B cell (primary cell): ENCODE measurements at regions not wholly inside any gene's neighbourhood (a gene's known extent, or its start where the extent isn't known, plus 50 kb on each side); places are given as distances from the start of the nearest gene placed in this dataset. TPM values are rescaled to one million over a fixed set of nuclear protein-coding genes. Genes with fewer than 3 reads are reported as not detected.

Source experiments
- ATAC-seq: fragments of 200-7000 bp; cut with Tn5 transposase; one replicate; pipeline ENCODE4 v1.10.0; 2021; ENCODE audit warnings: low read depth, mild to moderate bottlenecking, moderate number of reproducible peaks, moderate library complexity
- CTCF ChIA-PET: fragments of 350-600 bp; sonication (Branson Sonifier 250); formaldehyde crosslinking; loops from one replicate; lab custom pipeline; 2021; ENCODE audit warnings: antibody characterized with exemption, inconsistent platforms; lab: Charles Lee
- POLR2A ChIA-PET: fragments of 350-600 bp; sonication (Branson Sonifier 250); formaldehyde crosslinking; loops from one replicate; lab custom pipeline; 2021; ENCODE audit warnings: antibody characterized with exemption; lab: Charles Lee
- DNase-seq: peaks from one replicate; pipeline ENCODE4 v3.0.0; 2013
- H2AFZ ChIP-seq: 2 replicates; pipeline ENCODE4 v1.6.1; 2012; ENCODE audit warnings: mild to moderate bottlenecking, low read depth, low read length; ENCODE audit not compliant: insufficient read depth, poor library complexity, severe bottlenecking
- H3K27ac ChIP-seq, 2 donors: 1 replicate in 1 of 2; 2 replicates in 1 of 2; pipeline ENCODE4 v1.5.1; 2012 to 2013; ENCODE audit warnings: low read length in 2 of 2, mild to moderate bottlenecking in 2 of 2, moderate library complexity in 1 of 2
- H3K27me3 ChIP-seq, 4 experiments: fragments of 200-600 bp in 1 of 4; sonication (generic) in 1 of 4; replicated peaks in 1 of 4; 1 replicate in 2 of 4; 2 replicates in 2 of 4; pipeline versions ENCODE4 v1.6.1 to v1.7.0; 2013 to 2016; ENCODE audit warnings: low read length in 3 of 4, mild to moderate bottlenecking in 2 of 4, mixed read lengths in 1 of 4, moderate library complexity in 1 of 4; ENCODE audit not compliant: insufficient read depth in 4 of 4, control insufficient read depth in 3 of 4; ENCODE audit errors: control extremely low read depth in 1 of 4
- H3K36me3 ChIP-seq, 2 experiments: replicated peaks in 1 of 2; 1 replicate in 1 of 2; 2 replicates in 1 of 2; pipeline versions ENCODE4 v1.6.1 to v1.7.1; 2013; ENCODE audit warnings: low read length in 1 of 2; ENCODE audit not compliant: insufficient read depth in 2 of 2, control insufficient read depth in 1 of 2; ENCODE audit errors: control extremely low read depth in 1 of 2, extremely low read depth in 1 of 2
- H3K4me1 ChIP-seq, 2 donors: fragments of 200-600 bp in 1 of 2; sonication (generic) in 1 of 2; 1 replicate in 1 of 2; 2 replicates in 1 of 2; pipeline versions ENCODE4 v1.5.1 to v1.6.1; 2013 to 2017; ENCODE audit warnings: low read length in 2 of 2; ENCODE audit not compliant: control insufficient read depth in 2 of 2, insufficient read depth in 2 of 2
- H3K4me2 ChIP-seq: replicated peaks from 2 replicates; pipeline ENCODE3; 2012; ENCODE audit warnings: mild to moderate bottlenecking, low read depth, low read length; ENCODE audit not compliant: poor library complexity, severe bottlenecking
- H3K4me3 ChIP-seq, 5 experiments: fragments of 200-600 bp in 1 of 5; sonication (generic) in 1 of 5; 1 replicate in 3 of 5; 2 replicates in 2 of 5; pipeline versions ENCODE4 v1.5.1 to v1.7.0; 2011 to 2016; ENCODE audit warnings: low read length in 4 of 5, mild to moderate bottlenecking in 4 of 5, low read depth in 2 of 5, control low read depth in 1 of 5, moderate library complexity in 1 of 5; ENCODE audit not compliant: insufficient read depth in 1 of 5; ENCODE audit errors: control extremely low read depth in 1 of 5, extremely low read depth in 1 of 5
- H3K79me2 ChIP-seq: fragments of 200-600 bp; sonication (generic); one replicate; pipeline ENCODE4 v1.6.0; 2016; ENCODE audit warnings: low read length; ENCODE audit not compliant: control insufficient read depth, insufficient read depth
- H3K9ac ChIP-seq: fragments of 200-600 bp; sonication (generic); 2 replicates; pipeline ENCODE4 v1.6.1; 2017; ENCODE audit warnings: mild to moderate bottlenecking, low read length, moderate library complexity
- H3K9me3 ChIP-seq, 3 donors: one replicate each; pipeline versions ENCODE4 v1.6.1 to v1.7.1; 2013; ENCODE audit warnings: low read length in 2 of 3; ENCODE audit not compliant: control insufficient read depth in 2 of 3, insufficient read depth in 1 of 3; ENCODE audit errors: control extremely low read depth in 1 of 3
- H4K20me1 ChIP-seq: 2 replicates; pipeline ENCODE4 v1.6.0; 2012; ENCODE audit warnings: mild to moderate bottlenecking, low read length; ENCODE audit not compliant: insufficient read depth, control insufficient read depth, poor library complexity, severe bottlenecking
- H3K27ac Mint-ChIP-seq: one replicate; pipeline ENCODE4 v1.8.0; 2021; ENCODE audit warnings: mixed read lengths
- H3K27me3 Mint-ChIP-seq: one replicate; pipeline ENCODE4 v1.8.0; 2021; ENCODE audit warnings: mixed read lengths
- H3K4me1 Mint-ChIP-seq: one replicate; pipeline ENCODE4 v1.8.0; 2021; ENCODE audit warnings: mixed read lengths
- H3K4me3 Mint-ChIP-seq: one replicate; pipeline ENCODE4 v1.8.0; 2021; ENCODE audit warnings: mixed read lengths
- H3K9me3 Mint-ChIP-seq: one replicate; pipeline ENCODE4 v1.8.0; 2022; ENCODE audit warnings: mixed read lengths; ENCODE audit not compliant: insufficient read depth
- EZH2 ChIP-seq: IDR thresholded peaks from 2 replicates; pipeline ENCODE4 v1.6.1; 2012; ENCODE audit warnings: borderline replicate concordance, low read depth, mild to moderate bottlenecking, moderate library complexity, low read length; ENCODE audit not compliant: insufficient read depth, poor library complexity, severe bottlenecking
- WGBS: methylation state at CpG from one replicate; pipeline ENCODE4 v1.1.5; 2013; ENCODE audit warnings: missing lambda C conversion rate; ENCODE audit not compliant: insufficient coverage; 5-methylcytosine and 5-hydroxymethylcytosine counted together
- intact Hi-C: fragments of 100-400 bp; cut with micrococcal nuclease; formaldehyde crosslinking; loops from one replicate; pipeline ENCODE4 v1.10.0; 2022
- small RNA-seq: library from RNA; depleted of rRNA; stranded (forward); fragments of <200 nt; gene quantifications from one replicate; pipeline ENCODE3, GENCODE V24; 2012; ENCODE audit warnings: low replicate concordance, low read depth; ENCODE audit not compliant: insufficient read length
- TF ChIP-seq, protein P1 (sequence below): fragments of 200-600 bp; IDR thresholded peaks from one replicate; pipeline ENCODE4 v1.8.0; 2022; ENCODE audit warnings: antibody characterized with exemption, mild to moderate bottlenecking

DNA sequence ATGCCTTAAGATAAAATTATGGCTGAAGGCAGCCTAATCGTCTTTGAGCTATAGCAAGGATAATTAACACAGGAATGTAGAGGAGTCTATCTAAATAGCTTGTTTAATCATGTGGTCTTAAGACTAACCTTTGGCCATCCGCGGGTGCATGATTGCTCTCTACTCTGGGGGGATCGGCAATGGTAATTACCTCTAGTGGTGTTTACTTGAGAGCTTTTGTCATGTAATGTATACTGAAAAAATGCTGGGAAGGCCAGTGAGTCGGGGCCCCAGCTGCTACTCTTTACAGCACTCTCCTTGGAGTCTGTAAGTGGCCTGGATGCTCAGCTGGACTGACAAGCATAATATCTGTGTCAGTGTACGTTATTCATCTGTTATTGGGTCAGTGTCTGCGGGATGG, 65.5 kb upstream of the GNPDA2 start:
- H3K27ac Mint-ChIP-seq = no peak overlapping the region
- no peak overlapping the region for H3K4me3 ChIP-seq
- peaks cover 0 to 4% (median 1%) of the 10 kb centered on the region in 3 donors for H3K9me3 ChIP-seq
- no peaks in the 10 kb centered on the region for H3K27me3 Mint-ChIP-seq
- H3K4me3 Mint-ChIP-seq = no peak overlapping the region
- H3K79me2 ChIP-seq = no peaks in the 10 kb centered on the region
- no peak overlapping the region for H3K9ac ChIP-seq
- intact Hi-C loops = no loop called here
- H3K9me3 Mint-ChIP-seq = peaks cover 2% of the 10 kb centered on the region
- no peaks in the 10 kb centered on the region for H3K36me3 ChIP-seq
- ChIA-PET CTCF (no interaction called here), POLR2A (no interaction called here)
- no peak for DNase-seq
- no peak overlapping the region for H3K27ac ChIP-seq
- TF ChIP-seq, protein P1, sequence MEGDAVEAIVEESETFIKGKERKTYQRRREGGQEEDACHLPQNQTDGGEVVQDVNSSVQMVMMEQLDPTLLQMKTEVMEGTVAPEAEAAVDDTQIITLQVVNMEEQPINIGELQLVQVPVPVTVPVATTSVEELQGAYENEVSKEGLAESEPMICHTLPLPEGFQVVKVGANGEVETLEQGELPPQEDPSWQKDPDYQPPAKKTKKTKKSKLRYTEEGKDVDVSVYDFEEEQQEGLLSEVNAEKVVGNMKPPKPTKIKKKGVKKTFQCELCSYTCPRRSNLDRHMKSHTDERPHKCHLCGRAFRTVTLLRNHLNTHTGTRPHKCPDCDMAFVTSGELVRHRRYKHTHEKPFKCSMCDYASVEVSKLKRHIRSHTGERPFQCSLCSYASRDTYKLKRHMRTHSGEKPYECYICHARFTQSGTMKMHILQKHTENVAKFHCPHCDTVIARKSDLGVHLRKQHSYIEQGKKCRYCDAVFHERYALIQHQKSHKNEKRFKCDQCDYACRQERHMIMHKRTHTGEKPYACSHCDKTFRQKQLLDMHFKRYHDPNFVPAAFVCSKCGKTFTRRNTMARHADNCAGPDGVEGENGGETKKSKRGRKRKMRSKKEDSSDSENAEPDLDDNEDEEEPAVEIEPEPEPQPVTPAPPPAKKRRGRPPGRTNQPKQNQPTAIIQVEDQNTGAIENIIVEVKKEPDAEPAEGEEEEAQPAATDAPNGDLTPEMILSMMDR = no peak
- no peak for TF ChIP-seq EZH2
- H3K4me1 ChIP-seq = no peaks in the 10 kb centered on the region
- no peak for ATAC-seq
- 84% methylated on average over 5 of the region's 7 CpGs for WGBS
- no peaks in the 10 kb centered on the region for H3K4me1 Mint-ChIP-seq
- H4K20me1 ChIP-seq = no peaks in the 10 kb centered on the region
- H3K27me3 ChIP-seq = no peaks in the 10 kb centered on the region
- H3K4me2 ChIP-seq = no peak overlapping the region
- H2AFZ ChIP-seq = no peak overlapping the region

DNA sequence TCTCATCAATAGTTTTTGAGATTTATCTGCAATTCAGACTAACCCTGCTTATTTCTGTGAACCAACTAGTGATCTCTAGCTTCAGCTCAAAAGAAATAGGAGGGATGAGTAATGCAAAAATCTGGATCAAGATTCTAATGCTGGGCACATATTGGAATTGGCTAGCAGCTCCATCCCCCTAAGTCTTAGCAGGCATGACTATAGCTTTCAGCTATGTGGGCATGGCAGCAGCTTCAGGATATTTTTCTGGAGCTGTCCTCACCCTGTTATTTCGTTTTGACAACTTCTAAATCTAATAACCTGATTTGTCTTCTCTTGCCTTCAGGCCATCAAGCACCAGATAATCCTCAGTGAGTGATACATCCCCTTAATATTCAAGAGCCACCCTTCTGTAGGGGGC, 50.8 kb upstream of the GNPDA2 start:
- no peak for ATAC-seq
- H3K4me3 ChIP-seq = no peak overlapping the region
- TF ChIP-seq, protein P1 = no peak
- no peak for TF ChIP-seq EZH2
- no peaks in the 10 kb centered on the region for H3K79me2 ChIP-seq
- ChIA-PET POLR2A (no interaction called here), CTCF (interaction anchor here (0.9 kb wide), 1 partner anchor 16 kb away, joined by 3 read pairs; no protein-coding TSS in a partner anchor)
- no peaks in the 10 kb centered on the region for H3K4me1 Mint-ChIP-seq
- H3K27ac ChIP-seq = no peak overlapping the region
- intact Hi-C loops = no loop called here
- H3K9ac ChIP-seq = no peak overlapping the region
- no peaks in the 10 kb centered on the region for H3K27me3 Mint-ChIP-seq
- no peak overlapping the region for H2AFZ ChIP-seq
- H3K4me1 ChIP-seq = no peaks in the 10 kb centered on the region
- H3K4me3 Mint-ChIP-seq = no peak overlapping the region
- H3K9me3 Mint-ChIP-seq = peaks cover 4% of the 10 kb centered on the region
- no peak overlapping the region for H3K27ac Mint-ChIP-seq
- no peak overlapping the region for H3K4me2 ChIP-seq
- no peaks in the 10 kb centered on the region for H3K9me3 ChIP-seq
- WGBS = no CpG with 5 or more reads among the region's 1 CpG
- no peaks in the 10 kb centered on the region for H4K20me1 ChIP-seq
- H3K27me3 ChIP-seq = no peaks in the 10 kb centered on the region
- H3K36me3 ChIP-seq = no peaks in the 10 kb centered on the region
- DNase-seq = no peak

Small RNA genes in the stretch of these regions (small RNA-seq; reads per million reads assigned to genes)
- not detected for gene RNU6-931P
